Kidney (tissue), 13 donors: ENCODE measurements at regions not wholly inside any gene's neighbourhood (a gene's known extent, or its start where the extent isn't known, plus 50 kb on each side); places are given as distances from the start of the nearest gene placed in this dataset.

Source experiments
- DNase-seq, 5 donors: peaks; one replicate each; pipeline ENCODE4 v3.0.0-alpha.2; 2013 to 2020
- FAIRE-seq: peaks from 2 replicates; lab custom pipeline; 2012; peaks lifted over from hg19 to GRCh38; lab: Jason Lieb, UNC
- H3K27ac ChIP-seq, 2 donors: one replicate each; pipeline ENCODE4 v1.7.0; 2013; ENCODE audit warnings: low read depth in 2 of 2, low read length in 2 of 2, inconsistent platforms in 1 of 2
- H3K27me3 ChIP-seq: one replicate; pipeline ENCODE4 v1.7.1; 2013; ENCODE audit warnings: low read length, inconsistent platforms; ENCODE audit not compliant: control insufficient read depth, insufficient read depth
- H3K36me3 ChIP-seq, 3 donors: one replicate each; pipeline versions ENCODE4 v1.7.0 to v1.7.1; 2013; ENCODE audit warnings: low read length in 3 of 3, control low read depth in 1 of 3, inconsistent platforms in 1 of 3; ENCODE audit not compliant: insufficient read depth in 3 of 3, control insufficient read depth in 2 of 3
- H3K4me1 ChIP-seq, 3 donors: one replicate each; pipeline versions ENCODE4 v1.7.0 to v1.7.1; 2013; ENCODE audit warnings: low read length in 3 of 3, inconsistent platforms in 1 of 3, low read depth in 1 of 3; ENCODE audit not compliant: control insufficient read depth in 2 of 3, insufficient read depth in 2 of 3
- H3K4me3 ChIP-seq, 3 donors: one replicate each; pipeline versions ENCODE4 v1.7.0 to v1.8.1; 2013; ENCODE audit warnings: low read length in 3 of 3, control low read depth in 1 of 3, inconsistent platforms in 1 of 3
- H3K9ac ChIP-seq, 3 donors: one replicate each; pipeline versions ENCODE4 v1.7.0 to v1.7.1; 2013; ENCODE audit warnings: low read length in 3 of 3, control low read depth in 1 of 3, inconsistent platforms in 1 of 3
- H3K9me3 ChIP-seq, 3 donors: one replicate each; pipeline versions ENCODE4 v1.7.0 to v1.7.1; 2013; ENCODE audit warnings: low read length in 3 of 3, control low read depth in 1 of 3, inconsistent platforms in 1 of 3; ENCODE audit not compliant: control insufficient read depth in 2 of 3, insufficient read depth in 1 of 3
- intact Hi-C: fragments of 100-400 bp; cut with DNase I; formaldehyde crosslinking; loops from one replicate; pipeline ENCODE4 v1.11.1; 2022
- TF ChIP-seq, protein P1 (sequence below): IDR thresholded peaks from 3 replicates; pipeline ENCODE4 v1.5.1; 2012; ENCODE audit warnings: mild to moderate bottlenecking, moderate library complexity, borderline replicate concordance; ENCODE audit not compliant: insufficient read depth; ENCODE audit errors: extremely low read depth
- donor health status: control.
- donor health status: control.
- donor health status: control.
- donor health status: control.
- donor health status: control.
- donor health status: DM: yes; HTN: yes; CAD: no.
- donor health status: Normal renal cell carcinoma (clear cell type).

DNA sequence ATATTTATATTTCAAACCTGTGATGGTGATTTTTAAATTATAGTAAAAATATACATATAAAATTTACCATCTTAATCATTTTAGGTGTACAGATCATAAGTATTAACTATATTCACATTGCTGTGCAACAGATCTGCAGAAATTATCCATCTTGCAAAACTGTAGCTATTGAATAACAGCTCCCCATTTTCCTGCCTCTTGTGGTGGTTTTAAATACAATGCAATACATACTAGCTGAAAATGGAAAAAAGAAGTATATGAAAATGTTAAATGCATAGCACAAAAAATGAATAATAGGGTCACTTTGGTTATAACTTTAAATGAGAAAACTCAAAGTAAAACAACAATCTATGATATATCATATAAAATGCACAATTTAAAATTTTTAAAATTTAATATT lies 130.9 kb upstream of the VPREB1 start:
- Histone ChIP-seq H3K36me3 (no peaks in the 10 kb centered on the region), H3K4me3 (no peak overlapping the region), H3K4me1 (no peaks in the 10 kb centered on the region), H3K27ac (no peak overlapping the region), H3K9me3 (no peaks in the 10 kb centered on the region), H3K9ac (no peak overlapping the region), H3K27me3 (no peaks in the 10 kb centered on the region)
- intact Hi-C loops: no loop called here
- peak; percentile 44 for FAIRE-seq
- TF ChIP-seq, protein P1, sequence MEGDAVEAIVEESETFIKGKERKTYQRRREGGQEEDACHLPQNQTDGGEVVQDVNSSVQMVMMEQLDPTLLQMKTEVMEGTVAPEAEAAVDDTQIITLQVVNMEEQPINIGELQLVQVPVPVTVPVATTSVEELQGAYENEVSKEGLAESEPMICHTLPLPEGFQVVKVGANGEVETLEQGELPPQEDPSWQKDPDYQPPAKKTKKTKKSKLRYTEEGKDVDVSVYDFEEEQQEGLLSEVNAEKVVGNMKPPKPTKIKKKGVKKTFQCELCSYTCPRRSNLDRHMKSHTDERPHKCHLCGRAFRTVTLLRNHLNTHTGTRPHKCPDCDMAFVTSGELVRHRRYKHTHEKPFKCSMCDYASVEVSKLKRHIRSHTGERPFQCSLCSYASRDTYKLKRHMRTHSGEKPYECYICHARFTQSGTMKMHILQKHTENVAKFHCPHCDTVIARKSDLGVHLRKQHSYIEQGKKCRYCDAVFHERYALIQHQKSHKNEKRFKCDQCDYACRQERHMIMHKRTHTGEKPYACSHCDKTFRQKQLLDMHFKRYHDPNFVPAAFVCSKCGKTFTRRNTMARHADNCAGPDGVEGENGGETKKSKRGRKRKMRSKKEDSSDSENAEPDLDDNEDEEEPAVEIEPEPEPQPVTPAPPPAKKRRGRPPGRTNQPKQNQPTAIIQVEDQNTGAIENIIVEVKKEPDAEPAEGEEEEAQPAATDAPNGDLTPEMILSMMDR: no peak
- no peak for DNase-seq

DNA sequence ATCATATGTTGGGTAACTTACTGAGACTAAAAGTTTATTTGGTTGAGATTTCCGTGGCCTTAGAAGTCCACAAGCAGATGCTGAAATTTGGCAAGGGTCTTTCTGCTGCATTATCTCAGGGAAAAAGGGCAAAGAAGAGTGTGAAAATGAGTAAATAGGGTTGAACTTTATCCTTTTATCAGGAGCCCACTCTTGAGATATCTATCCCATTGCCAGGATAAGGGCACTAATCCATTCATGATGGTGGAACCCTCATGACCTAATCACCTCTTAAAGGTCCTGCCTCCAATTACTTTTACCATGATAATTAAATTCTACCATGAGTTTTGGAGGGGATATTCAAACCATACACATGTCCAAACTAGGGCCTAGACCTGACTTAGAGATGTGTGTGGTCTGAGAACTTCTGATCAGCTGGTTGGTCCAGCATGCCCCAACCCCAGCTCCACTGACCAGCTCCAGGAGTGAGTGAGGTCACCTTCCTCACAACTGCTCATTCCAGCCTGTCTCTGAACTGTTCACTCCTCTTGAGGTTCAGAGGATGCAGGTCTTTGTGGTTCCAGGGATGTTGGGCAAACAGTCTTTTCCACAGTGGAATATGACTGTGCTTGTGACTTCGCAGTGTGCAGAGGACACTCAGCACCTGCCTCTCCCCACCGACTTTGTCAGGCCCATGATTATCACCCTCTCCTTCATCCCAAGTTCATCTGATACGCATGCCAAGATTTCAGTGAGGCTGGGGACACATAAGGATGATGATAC lies 130.1 kb upstream of the TOP3B start:
- Histone ChIP-seq H3K4me3 (no peak overlapping the region), H3K36me3 (no peaks in the 10 kb centered on the region), H3K9me3 (no peaks in the 10 kb centered on the region), H3K27me3 (no peaks in the 10 kb centered on the region), H3K27ac (no peak overlapping the region), H3K9ac (no peak overlapping the region), H3K4me1 (no peaks in the 10 kb centered on the region)
- TF ChIP-seq, protein P1: no peak
- FAIRE-seq (no peak), DNase-seq (no peak)
- intact Hi-C loops: no loop called here

DNA sequence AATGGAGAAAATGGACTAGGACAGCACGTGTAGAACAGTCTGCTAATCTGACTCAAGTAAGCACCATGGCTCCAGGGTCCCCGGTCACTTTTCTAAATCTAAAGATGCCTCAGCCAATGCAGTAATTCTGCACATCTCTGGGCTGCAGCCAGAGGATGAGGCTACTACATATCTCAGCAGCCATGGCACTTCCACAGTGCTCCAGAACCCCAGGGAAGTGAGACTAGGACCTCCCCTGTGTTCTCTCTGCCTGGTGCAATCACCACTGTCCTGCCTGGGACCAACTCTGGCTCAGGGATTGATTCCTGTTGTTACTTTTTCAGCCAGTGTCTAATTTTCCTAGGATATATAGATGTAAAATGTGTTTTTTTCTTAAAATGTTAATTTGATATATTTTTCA lies 129.4 kb upstream of the TOP3B start:
- H3K4me1 ChIP-seq: no peaks in the 10 kb centered on the region
- no peaks in the 10 kb centered on the region for H3K9me3 ChIP-seq
- H3K4me3 ChIP-seq: no peak overlapping the region
- DNase-seq (no peak), FAIRE-seq (no peak)
- H3K27me3 ChIP-seq: no peaks in the 10 kb centered on the region
- no peaks in the 10 kb centered on the region for H3K36me3 ChIP-seq
- no peak overlapping the region for H3K27ac ChIP-seq
- TF ChIP-seq, protein P1: no peak
- H3K9ac ChIP-seq: no peak overlapping the region
- intact Hi-C loops: no loop called here
